H1 (cell line): ENCODE measurements at regions not wholly inside any gene's neighbourhood (a gene's known extent, or its start where the extent isn't known, plus 50 kb on each side); places are given as distances from the start of the nearest gene placed in this dataset.

Experiments used
- CTCF ChIA-PET: fragments of 300-600 bp; sonication (Branson Sonifier 250); formaldehyde crosslinking; loops from one replicate; lab custom pipeline; 2021; ENCODE audit not compliant: partially characterized antibody; lab: Charles Lee
- POLR2A ChIA-PET: fragments of 300-600 bp; sonication (Branson Sonifier 250); formaldehyde crosslinking; loops from one replicate; lab custom pipeline; 2021; ENCODE audit warnings: inconsistent platforms; ENCODE audit not compliant: partially characterized antibody; lab: Charles Lee
- DNase-seq, 2 experiments: peaks; one replicate each; pipeline versions ENCODE4 v3.0.0 to v3.0.0-alpha.2; 2010 to 2022; ENCODE audit warnings: low spot score in 2 of 2, low read depth in 1 of 2, mixed read lengths in 1 of 2
- FAIRE-seq: peaks from 2 replicates; lab custom pipeline; 2011; peaks lifted over from hg19 to GRCh38; lab: Jason Lieb, UNC
- H2AFZ ChIP-seq: 2 replicates; pipeline ENCODE4 v1.8.1; 2012; ENCODE audit warnings: low read length, inconsistent platforms
- H2AK5ac ChIP-seq: 2 replicates; pipeline ENCODE4 v1.6.1; 2013; ENCODE audit warnings: low read depth, low read length
- H2BK120ac ChIP-seq: replicated peaks from 2 replicates; pipeline ENCODE3; 2013; ENCODE audit warnings: low read depth, low read length, inconsistent platforms
- H2BK12ac ChIP-seq: 2 replicates; pipeline ENCODE4 v1.6.1; 2013; ENCODE audit warnings: low read depth, low read length
- H2BK15ac ChIP-seq: 2 replicates; pipeline ENCODE4 v1.6.1; 2013; ENCODE audit warnings: low read length
- H2BK20ac ChIP-seq: 2 replicates; pipeline ENCODE4 v1.6.1; 2013; ENCODE audit warnings: low read length
- H2BK5ac ChIP-seq: 2 replicates; pipeline ENCODE4 v1.6.1; 2013; ENCODE audit warnings: low read depth, low read length
- H3K14ac ChIP-seq: 2 replicates; pipeline ENCODE4 v1.6.1; 2013; ENCODE audit warnings: inconsistent platforms; ENCODE audit not compliant: insufficient read length
- H3K18ac ChIP-seq: 2 replicates; pipeline ENCODE4 v1.6.1; 2013; ENCODE audit warnings: low read length; ENCODE audit errors: extremely low read depth
- H3K23ac ChIP-seq: 2 replicates; pipeline ENCODE4 v1.6.1; 2013; ENCODE audit warnings: inconsistent platforms; ENCODE audit not compliant: insufficient read length
- H3K23me2 ChIP-seq: 2 replicates; pipeline ENCODE4 v1.6.1; 2013; ENCODE audit warnings: low read depth, low read length
- H3K27ac ChIP-seq: 2 replicates; pipeline ENCODE4 v1.6.1; 2011; ENCODE audit warnings: low read depth, low read length, inconsistent platforms
- H3K27me3 ChIP-seq, 4 experiments: replicated peaks in 1 of 4; 1 replicate in 1 of 4; 2 replicates in 3 of 4; pipeline versions ENCODE4 v1.6.1 to v1.8.1; 2011 to 2013; ENCODE audit warnings: low read length in 3 of 4, mild to moderate bottlenecking in 3 of 4, inconsistent platforms in 2 of 4, mixed read lengths in 2 of 4, moderate library complexity in 1 of 4; ENCODE audit not compliant: control insufficient read depth in 3 of 4, insufficient read depth in 3 of 4; ENCODE audit errors: extremely low read depth in 1 of 4
- H3K36me3 ChIP-seq, 4 experiments: 2 replicates each; pipeline versions ENCODE4 v1.6.1 to v1.8.1; 2011 to 2013; ENCODE audit warnings: mild to moderate bottlenecking in 4 of 4, low read length in 3 of 4, moderate library complexity in 2 of 4, control low read depth in 1 of 4, inconsistent platforms in 1 of 4; ENCODE audit not compliant: insufficient read depth in 4 of 4, control insufficient read depth in 2 of 4
- H3K4ac ChIP-seq: replicated peaks from 2 replicates; pipeline ENCODE3; 2013; ENCODE audit warnings: low read length, low read depth, mixed read lengths, inconsistent platforms; ENCODE audit not compliant: insufficient read length
- H3K4me1 ChIP-seq, 4 experiments: replicated peaks in 1 of 4; 1 replicate in 1 of 4; 2 replicates in 3 of 4; pipeline versions ENCODE4 v1.6.1 to v1.8.1; 2011 to 2013; ENCODE audit warnings: low read length in 3 of 4, inconsistent platforms in 2 of 4, mixed read lengths in 1 of 4; ENCODE audit not compliant: insufficient read depth in 4 of 4, control insufficient read depth in 3 of 4
- H3K4me2 ChIP-seq, 2 experiments: 2 replicates each; pipeline versions ENCODE4 v1.6.1 to v1.8.1; 2011 to 2013; ENCODE audit warnings: low read depth in 2 of 2, low read length in 2 of 2, control low read depth in 1 of 2, inconsistent platforms in 1 of 2, mild to moderate bottlenecking in 1 of 2; ENCODE audit not compliant: insufficient read depth in 1 of 2
- H3K4me3 ChIP-seq, 4 experiments: fragments of 200-600, 300-600 bp in 1 of 4; sonication (generic), shearing (Covaris generic), sonication (Bioruptor Twin) in 1 of 4; 2 replicates each; pipeline versions ENCODE4 v1.5.1 to v1.8.1; 2011 to 2016; ENCODE audit warnings: low read length in 4 of 4, low read depth in 3 of 4, control low read depth in 2 of 4, inconsistent platforms in 2 of 4, mild to moderate bottlenecking in 2 of 4, mixed read lengths in 1 of 4, moderate library complexity in 1 of 4; ENCODE audit not compliant: insufficient read depth in 2 of 4; ENCODE audit errors: extremely low read depth in 1 of 4
- H3K56ac ChIP-seq: replicated peaks from 2 replicates; pipeline ENCODE3; 2013; ENCODE audit warnings: low read depth, mild to moderate bottlenecking, mixed read lengths, low read length, inconsistent platforms; ENCODE audit not compliant: insufficient read length
- H3K79me1 ChIP-seq: 2 replicates; pipeline ENCODE4 v1.6.1; 2013; ENCODE audit warnings: low read depth, low read length, control low read depth
- H3K79me2 ChIP-seq, 2 experiments: 2 replicates each; pipeline versions ENCODE4 v1.6.1 to v1.8.1; 2012 to 2013; ENCODE audit warnings: low read length in 2 of 2, mild to moderate bottlenecking in 2 of 2, inconsistent platforms in 1 of 2; ENCODE audit not compliant: insufficient read depth in 2 of 2, control insufficient read depth in 1 of 2
- H3K9ac ChIP-seq, 4 experiments: replicated peaks in 1 of 4; 1 replicate in 1 of 4; 2 replicates in 3 of 4; pipeline versions ENCODE4 v1.6.1 to v1.8.1; 2011 to 2013; ENCODE audit warnings: low read depth in 3 of 4, low read length in 3 of 4, control low read depth in 2 of 4, mild to moderate bottlenecking in 2 of 4, moderate library complexity in 2 of 4, inconsistent platforms in 1 of 4; ENCODE audit errors: extremely low read depth in 1 of 4
- H3K9me3 ChIP-seq, 2 experiments: 2 replicates each; pipeline versions ENCODE4 v1.6.1 to v1.8.1; 2012 to 2013; ENCODE audit warnings: mild to moderate bottlenecking in 2 of 2, moderate library complexity in 2 of 2, control low read depth in 1 of 2, inconsistent platforms in 1 of 2, low read depth in 1 of 2, low read length in 1 of 2, mixed read lengths in 1 of 2; ENCODE audit not compliant: insufficient read depth in 2 of 2
- H4K20me1 ChIP-seq, 2 experiments: replicated peaks in 1 of 2; 2 replicates each; pipeline versions ENCODE3 to v1.8.1; 2011 to 2013; ENCODE audit warnings: inconsistent platforms in 2 of 2, low read length in 2 of 2, mild to moderate bottlenecking in 1 of 2; ENCODE audit not compliant: insufficient read depth in 2 of 2, control insufficient read depth in 1 of 2
- H4K5ac ChIP-seq: 2 replicates; pipeline ENCODE4 v1.6.1; 2013; ENCODE audit warnings: low read length, low read depth, mixed read lengths, inconsistent platforms; ENCODE audit not compliant: insufficient read length
- H4K8ac ChIP-seq: 2 replicates; pipeline ENCODE4 v1.8.0; 2013; ENCODE audit warnings: mild to moderate bottlenecking, moderate library complexity, low read length, inconsistent platforms; ENCODE audit not compliant: insufficient read depth; ENCODE audit errors: extremely low read depth
- H4K91ac ChIP-seq: replicated peaks from 2 replicates; pipeline ENCODE3; 2013; ENCODE audit warnings: low read length, mixed read lengths, inconsistent platforms; ENCODE audit not compliant: insufficient read length
- BCL11A ChIP-seq, 2 experiments: IDR thresholded peaks; one replicate each; pipeline ENCODE4 v1.6.1; 2011; ENCODE audit warnings: low read depth in 2 of 2, low read length in 2 of 2, mild to moderate bottlenecking in 2 of 2
- POLR2AphosphoS5 ChIP-seq: IDR thresholded peaks from 2 replicates; pipeline ENCODE4 v1.6.1; 2011; ENCODE audit warnings: low read depth, low read length

GRCh38 chr14:30499358-30499757 is 59.6 kb upstream of the G2E3 start:
- Histone ChIP-seq H3K79me1 (no peaks in the 10 kb centered on the region), H2AK5ac (no peak overlapping the region), H4K5ac (no peak overlapping the region), H4K20me1 (no peaks in the 10 kb centered on the region), H3K23me2 (no peaks in the 10 kb centered on the region), H3K27ac (no peak overlapping the region), H3K14ac (no peak overlapping the region), H2BK20ac (no peak overlapping the region), H3K36me3 (no peaks in the 10 kb centered on the region), H3K56ac (no peak overlapping the region), H4K91ac (no peak overlapping the region), H3K4me2 (no peak overlapping the region), H2BK12ac (no peak overlapping the region), H3K23ac (no peak overlapping the region), H3K18ac (no peak overlapping the region), H3K9me3 (no peaks in the 10 kb centered on the region), H3K27me3 (no peaks in the 10 kb centered on the region), H2AFZ (no peak overlapping the region), H2BK5ac (no peak overlapping the region), H3K4ac (no peak overlapping the region), H4K8ac (no peak overlapping the region), H2BK15ac (no peak overlapping the region), H3K4me3 (no peak overlapping the region), H2BK120ac (no peak overlapping the region), H3K4me1 (no peaks in the 10 kb centered on the region), H3K79me2 (no peaks in the 10 kb centered on the region), H3K9ac (no peak overlapping the region)
- CTCF ChIA-PET = interaction anchor here (1.1 kb wide), 1 partner anchor 9 kb away, joined by 3 read pairs; no protein-coding TSS in a partner anchor
- DNase-seq = no peak
- POLR2A ChIA-PET = no interaction called here
- TF ChIP-seq POLR2AphosphoS5 (no peak), BCL11A (IDR thresholded peaks at IDR 0.05; ENCODE audit: low read depth in 2 of 2, low read length in 2 of 2) (no peak)
- no peak for FAIRE-seq
